GM21619 (cell line): ENCODE measurements at regions not wholly inside any gene's neighbourhood (a gene's known extent, or its start where the extent isn't known, plus 50 kb on each side); places are given as distances from the start of the nearest gene placed in this dataset.

Experiments used
- ATAC-seq: cut with Tn5 transposase; IDR thresholded peaks from one replicate; pipeline ENCODE4 v1.9.1; 2021; ENCODE audit not compliant: unreplicated experiment

DNA sequence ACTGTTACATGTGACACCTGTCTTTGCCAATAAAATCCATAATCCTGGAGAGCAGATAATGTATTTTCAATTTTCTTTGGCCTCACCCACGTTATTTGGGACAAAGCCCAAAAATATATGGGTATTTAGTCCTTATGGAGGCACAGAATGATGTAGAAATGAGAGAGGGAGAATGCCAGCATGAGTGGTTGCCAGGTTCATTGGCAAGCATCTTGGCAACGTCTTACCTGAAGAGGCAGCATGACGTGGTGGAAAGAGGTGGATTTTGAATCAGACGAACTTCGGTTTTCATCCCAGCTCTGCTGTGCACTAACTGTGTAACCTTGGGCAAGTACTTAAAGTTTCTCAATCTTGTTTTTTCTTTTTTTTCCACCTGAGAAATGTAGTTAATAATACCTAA, 969.6 kb upstream of the PIK3C3 start:
- no peak for ATAC-seq

GRCh38 chr18:40984856-40985255, 970.2 kb upstream of the PIK3C3 start:
- no peak for ATAC-seq

GRCh38 chr18:40983835-40984234, 971.2 kb upstream of the PIK3C3 start:
- no peak for ATAC-seq

GRCh38 chr18:40980171-40980570, 974.9 kb upstream of the PIK3C3 start:
- no peak for ATAC-seq

DNA sequence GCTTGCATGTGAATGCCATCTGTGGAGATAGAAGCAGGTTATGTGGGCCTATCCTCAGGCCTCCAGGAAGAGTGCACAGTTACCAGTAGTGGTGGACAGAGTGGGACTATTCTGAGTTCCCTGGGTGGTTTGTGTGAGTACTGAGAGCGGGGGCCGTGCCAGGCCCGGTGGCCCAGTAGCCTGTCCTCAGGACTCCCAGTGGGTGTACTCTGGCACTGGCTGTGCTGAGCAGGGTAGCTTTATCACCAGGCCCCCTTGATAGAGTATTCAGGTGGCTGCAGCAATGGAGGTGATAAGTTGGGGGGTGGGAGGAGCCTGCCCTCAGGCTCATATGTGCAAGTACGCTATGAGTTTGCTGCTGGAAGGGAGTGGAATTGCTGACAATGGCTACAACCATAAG, 979.0 kb upstream of the PIK3C3 start:
- ATAC-seq: no peak

DNA sequence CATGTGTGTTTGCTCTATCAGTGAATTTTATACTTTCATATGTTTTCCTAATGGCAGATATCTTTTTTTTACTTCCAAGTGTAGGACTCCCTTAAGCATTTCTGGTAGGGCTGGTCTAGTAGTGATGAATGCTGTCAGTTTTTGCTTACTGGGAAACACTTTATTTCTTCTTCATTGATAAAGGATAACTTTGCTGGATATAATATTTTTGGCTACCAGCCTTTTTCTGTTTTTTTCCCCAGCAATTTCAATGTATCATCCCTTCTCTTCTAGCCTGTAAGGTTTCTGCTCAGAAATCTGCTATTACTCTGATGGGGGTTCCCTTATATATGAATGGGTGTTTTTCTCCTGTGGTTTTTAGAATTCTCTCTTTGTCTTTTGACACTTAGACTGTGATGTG, 980.6 kb upstream of the PIK3C3 start:
- no peak for ATAC-seq

DNA sequence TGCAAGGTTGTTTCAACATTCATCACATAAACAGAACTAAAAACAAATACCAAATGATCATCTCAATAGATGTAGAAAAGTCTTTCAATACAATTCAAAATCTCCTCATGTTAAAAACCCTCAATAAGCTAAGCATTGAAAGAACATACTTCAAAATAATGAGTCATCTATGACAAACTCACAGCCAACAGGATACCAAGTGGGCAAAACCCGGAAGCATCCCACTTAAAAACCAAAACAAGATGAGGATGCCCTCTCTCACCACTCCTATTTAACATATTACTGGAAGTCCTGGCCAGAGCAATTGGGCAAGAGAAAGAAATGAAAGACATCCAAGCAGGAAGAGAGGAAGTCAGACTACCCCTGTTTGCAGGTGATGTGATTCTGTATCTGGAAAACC, 992.2 kb upstream of the PIK3C3 start:
- no peak for ATAC-seq

GRCh38 chr18:40957533-40958070, 997.4 kb upstream of the PIK3C3 start:
- ATAC-seq: no peak

DNA sequence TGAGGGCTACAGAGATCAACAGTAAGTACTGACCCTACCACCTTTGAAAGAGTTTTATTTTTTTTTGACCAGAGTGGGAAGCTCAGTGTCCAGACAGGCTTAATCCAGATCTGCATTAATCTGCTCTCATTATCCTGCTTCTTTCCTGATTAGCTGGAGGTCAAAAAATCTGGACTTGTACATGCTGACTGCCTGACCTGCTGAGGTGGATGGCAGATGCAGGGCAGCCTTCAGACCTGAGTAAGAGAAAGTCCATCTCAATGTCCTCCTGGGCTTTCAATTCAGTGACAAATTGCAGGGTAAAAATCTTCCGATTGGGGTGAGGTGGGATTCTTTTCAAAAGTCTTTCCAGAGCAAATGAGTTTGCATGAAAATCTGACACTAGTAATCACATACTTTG, 998.8 kb upstream of the PIK3C3 start:
- no peak for ATAC-seq

- no peak for ATAC-seq
Observed at GRCh38 chr18:40955351-40955750, 999.7 kb upstream of the PIK3C3 start.

DNA sequence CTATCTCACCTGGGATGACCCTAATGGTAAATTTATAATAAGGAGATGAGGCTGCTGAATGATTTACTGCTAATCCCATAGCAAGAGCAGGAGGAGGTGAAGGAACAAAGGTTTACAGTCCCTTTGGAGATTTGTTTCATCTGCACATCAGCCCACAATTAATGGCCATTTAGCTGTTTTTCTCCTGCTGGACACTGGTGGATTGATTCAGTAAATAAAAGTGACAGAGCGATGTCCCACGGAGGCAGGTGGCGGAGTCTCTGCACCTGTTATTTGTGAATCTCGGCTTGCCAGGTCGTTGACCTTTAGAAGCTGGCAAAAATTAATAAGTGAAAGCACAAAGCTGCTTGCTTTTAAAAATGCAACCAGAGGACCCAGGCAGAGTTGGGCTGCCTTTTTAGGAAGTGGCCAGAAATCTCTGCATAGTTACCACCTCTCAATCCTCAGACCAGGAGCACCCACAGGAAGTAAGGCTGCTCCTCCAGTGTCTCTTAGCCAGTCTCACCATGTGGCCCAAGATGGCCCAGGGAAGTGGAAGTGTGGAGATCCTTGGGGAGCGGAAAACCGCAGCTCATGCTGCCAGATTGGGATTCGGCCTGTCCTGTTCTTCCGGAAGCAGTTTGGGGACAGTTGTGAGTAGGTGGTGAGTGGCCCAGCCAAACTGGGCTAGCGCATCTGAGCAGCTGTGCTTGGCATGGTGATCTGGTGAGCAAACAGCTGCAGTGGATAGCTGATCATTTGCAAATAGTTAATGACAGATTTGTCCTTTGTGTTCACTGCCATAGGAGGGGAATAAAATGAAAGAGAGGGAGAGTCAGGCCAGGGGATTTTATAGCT, 1005.7 kb upstream of the PIK3C3 start:
- no peak for ATAC-seq

GRCh38 chr18:40944576-40944975, 1010.5 kb upstream of the PIK3C3 start:
- no peak for ATAC-seq

- ATAC-seq: no peak
Observed at GRCh38 chr18:40939656-40940515, 1015.1 kb upstream of the PIK3C3 start.

DNA sequence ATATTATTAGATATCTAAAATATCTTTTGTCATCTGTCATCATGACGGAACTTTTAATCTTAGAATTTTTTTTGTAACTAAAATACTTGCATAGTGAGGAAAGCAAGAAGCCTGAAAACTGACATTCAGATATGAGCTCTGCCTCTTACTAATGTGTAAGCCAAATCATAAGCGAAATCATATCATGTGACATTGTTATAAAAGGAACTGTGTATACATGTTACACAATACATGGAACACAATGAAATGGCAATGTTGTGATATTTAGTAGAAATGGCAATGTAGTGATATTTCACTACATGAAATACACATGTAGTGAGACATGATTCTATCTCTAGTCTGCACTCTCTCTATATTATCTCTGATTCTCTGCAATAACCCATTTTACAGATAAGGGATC, 1016.4 kb upstream of the PIK3C3 start:
- no peak for ATAC-seq

- ATAC-seq: no peak
Observed at GRCh38 chr18:40937386-40937785, 1017.6 kb upstream of the PIK3C3 start.

DNA sequence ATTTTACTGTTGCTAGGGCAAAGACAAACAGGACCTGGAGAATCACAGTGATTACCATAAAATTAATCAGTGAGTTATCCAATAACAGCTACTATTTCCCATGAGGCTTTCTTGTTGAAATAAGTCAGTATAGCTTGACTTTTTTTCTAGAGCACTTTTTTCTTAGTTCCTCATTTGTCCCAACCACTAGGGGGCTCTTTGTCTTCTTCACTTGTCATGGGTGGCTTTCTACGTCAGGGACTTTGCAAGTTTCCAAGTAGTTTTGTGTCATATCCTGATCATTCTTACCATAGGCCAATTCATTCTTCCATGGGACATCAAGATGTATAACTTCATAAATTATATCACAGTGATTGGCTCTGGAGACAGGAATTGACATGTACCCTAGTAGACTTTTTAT, 1019.6 kb upstream of the PIK3C3 start:
- no peak for ATAC-seq

DNA sequence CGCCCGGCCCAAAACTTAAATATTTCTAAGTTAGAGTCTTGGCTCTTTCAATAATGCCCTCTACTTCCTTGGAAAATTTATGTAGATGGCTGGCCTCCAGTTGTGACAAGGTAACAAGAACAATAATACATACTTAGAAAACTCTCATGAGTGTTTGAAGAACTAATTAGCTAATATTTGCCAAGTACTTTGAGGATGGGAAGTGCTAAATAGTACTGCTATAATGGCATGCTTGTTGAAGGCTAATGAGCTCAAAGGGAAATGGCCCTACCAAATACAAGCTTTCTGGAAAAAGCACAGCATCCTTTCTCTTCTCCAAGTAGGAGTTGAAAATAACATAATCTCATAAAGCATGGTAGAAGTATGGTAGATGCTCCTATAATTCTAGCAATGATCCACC, 1022.2 kb upstream of the PIK3C3 start:
- no peak for ATAC-seq

GRCh38 chr18:40930211-40930882, 1024.7 kb upstream of the PIK3C3 start:
- no peak for ATAC-seq

DNA sequence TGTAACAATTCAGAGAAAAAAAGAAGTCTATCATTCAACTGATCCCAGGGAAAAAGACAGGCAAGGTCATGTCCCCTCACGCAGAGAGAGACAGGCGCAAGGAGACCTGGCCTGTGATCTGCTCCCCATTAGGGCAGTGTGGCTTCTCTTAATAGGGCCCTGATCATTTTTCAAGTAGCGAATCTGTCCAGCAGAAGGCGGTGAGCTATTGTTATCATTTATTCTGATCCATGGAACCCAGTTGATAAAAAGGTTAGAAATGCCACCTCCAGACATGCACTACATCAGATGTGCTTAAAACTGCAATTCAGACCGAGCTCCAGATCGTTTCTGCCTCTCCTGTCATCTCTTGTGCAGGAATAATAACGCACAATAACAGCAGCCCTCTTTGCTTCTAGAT, 1025.6 kb upstream of the PIK3C3 start:
- ATAC-seq: no peak

DNA sequence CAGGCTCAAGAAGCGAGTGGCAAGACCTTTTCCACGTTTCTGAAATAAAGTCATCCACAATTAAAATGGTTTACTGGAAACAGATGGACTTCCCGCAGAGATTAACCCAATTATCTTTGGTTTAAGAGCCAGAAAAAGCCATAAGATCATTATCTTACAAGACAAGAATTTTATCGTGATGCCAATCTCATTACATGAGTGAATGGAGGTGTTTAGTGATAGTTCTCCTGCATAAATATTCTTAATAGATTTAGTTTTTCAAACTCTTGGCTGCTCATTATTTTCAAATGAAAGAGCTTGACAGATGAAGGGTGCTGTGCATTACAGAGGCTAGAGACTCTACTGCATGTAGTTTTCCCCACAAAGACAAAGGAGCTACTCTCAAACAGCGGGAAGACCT, 1028.4 kb upstream of the PIK3C3 start:
- ATAC-seq: no peak

GRCh38 chr18:40925071-40925541, 1029.9 kb upstream of the PIK3C3 start:
- ATAC-seq: no peak
